Erythroblast (primary cell): ENCODE measurements at regions not wholly inside any gene's neighbourhood (a gene's known extent, or its start where the extent isn't known, plus 50 kb on each side); places are given as distances from the start of the nearest gene placed in this dataset.

Experiments
- DNase-seq, 2 experiments: peaks; one replicate each; lab custom pipeline; 2025; lab: John Stamatoyannopoulos, UW
- GATA1 ChIP-seq: IDR thresholded peaks from 2 replicates; pipeline ENCODE4 v1.6.1; 2011; ENCODE audit warnings: low read depth, mild to moderate bottlenecking, control low read depth, low read length, moderate library complexity
- POLR2A ChIP-seq: IDR thresholded peaks from 2 replicates; pipeline ENCODE4 v1.6.1; 2011; ENCODE audit warnings: mild to moderate bottlenecking, low read length

- TF ChIP-seq POLR2A (no peak), GATA1 (no peak)
- no peak for DNase-seq
These were observed 516.7 kb upstream of the B3GALT2 start for GRCh38 chr1:193703121-193703520.

GRCh38 chr1:193701759-193702158 is 515.3 kb upstream of the B3GALT2 start:
- no peak for DNase-seq
- TF ChIP-seq POLR2A = no peak

DNA sequence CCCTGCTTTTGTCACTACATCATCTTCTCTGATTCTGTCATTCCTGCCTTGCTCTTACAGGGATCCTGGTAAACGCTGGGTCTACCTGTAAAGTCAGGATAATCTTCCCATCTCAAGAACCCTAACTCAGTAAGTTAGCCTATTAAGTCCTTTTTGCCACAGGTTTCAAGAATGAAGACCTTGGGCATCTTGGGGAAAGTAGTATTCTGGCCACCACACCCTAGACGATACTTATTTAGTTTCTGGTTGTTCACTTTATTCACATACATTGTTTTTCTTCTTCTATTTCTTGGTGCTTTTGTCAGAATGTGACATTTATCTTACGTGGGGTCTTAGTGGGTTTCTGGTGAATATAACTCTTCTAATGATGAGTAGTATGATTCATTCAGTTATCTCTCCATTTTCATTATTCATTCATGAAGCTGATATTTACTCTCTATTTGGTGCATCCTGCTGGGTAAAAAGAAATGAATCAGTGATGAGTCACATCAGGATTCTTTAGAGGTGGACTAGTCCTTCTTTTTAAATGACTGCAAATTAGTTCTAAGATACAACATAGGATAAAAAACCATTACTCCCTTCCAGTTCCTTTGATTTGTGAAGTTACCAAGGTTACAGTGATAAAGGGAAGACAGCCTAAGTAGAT is 514.4 kb upstream of the B3GALT2 start:
- TF ChIP-seq GATA1 (no peak), POLR2A (no peak)
- DNase-seq = no peak

GRCh38 chr1:193699261-193699660 is 512.8 kb upstream of the B3GALT2 start:
- DNase-seq = no peak
- TF ChIP-seq POLR2A = no peak
- TF ChIP-seq GATA1 = no peak

DNA sequence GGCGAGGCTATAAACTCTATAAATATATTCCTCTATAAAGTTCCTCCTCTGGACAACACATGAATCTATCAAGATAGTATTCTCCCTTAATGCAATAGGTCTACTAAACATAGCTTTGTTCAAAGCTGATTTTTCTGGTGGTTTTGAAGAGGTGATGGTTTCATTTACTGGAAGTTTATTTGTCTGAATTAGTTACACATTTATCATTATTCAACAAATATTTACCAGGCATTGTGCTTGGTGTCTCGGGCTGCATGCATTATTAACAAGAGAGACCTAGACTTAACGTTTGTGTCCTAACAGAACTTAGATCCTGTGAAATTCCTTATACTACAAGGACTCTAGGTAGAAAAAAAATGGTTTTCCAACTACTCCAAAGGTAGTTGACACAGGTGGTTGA is 511.4 kb upstream of the B3GALT2 start:
- TF ChIP-seq GATA1 (no peak), POLR2A (no peak)
- DNase-seq = no peak

DNA sequence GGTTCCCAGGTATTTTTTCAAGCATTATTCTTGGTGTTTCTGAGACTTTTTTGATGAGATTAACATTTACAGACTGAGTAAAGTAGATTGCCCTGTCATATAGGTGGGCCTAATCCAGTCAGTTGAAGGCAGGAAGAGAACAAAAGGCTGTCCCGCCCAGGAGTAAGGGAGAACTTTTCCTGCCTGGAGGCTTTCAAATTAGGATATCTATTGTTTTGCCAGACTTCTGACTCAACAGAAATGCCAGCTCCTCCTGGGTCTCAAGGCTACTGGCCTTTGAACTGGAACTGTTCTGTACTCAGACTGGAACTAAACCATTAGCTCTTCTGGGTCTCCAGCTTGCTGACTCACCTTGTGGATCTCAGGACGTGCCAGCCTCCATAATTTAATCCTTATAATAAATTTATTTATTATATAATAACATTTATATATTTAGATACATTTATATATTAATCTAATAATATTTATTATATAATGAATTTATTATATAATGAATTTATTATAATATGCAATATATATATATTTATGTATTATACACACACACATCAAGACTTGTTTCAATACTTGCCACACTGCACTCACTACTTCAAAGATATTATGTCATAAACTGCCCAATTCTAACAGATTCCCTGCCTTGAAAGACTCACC is 510.8 kb upstream of the B3GALT2 start:
- TF ChIP-seq GATA1 (no peak), POLR2A (no peak)
- DNase-seq = no peak

- no peak for DNase-seq
These were observed 508.3 kb upstream of the B3GALT2 start for GRCh38 chr1:193694741-193695140.

DNA sequence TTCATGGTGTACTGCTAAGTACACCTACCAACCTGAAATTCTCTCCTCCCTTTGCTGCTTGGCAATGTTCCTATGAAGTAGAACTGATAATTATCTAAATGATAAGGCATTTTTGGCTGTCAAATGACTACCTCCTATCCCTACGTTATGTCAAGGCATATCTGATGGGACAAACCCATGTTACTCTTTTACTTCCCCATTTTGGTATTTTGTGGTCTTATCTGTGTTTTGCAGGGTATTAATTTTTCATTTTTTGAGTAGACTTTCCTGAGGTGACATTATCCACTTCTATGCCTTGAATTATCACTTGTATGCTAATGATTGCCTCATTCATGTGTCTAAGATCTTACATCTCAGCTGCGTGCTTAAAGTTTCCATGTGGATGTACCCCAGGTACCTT is 499.6 kb upstream of the B3GALT2 start:
- TF ChIP-seq POLR2A (no peak), GATA1 (no peak)

More at GRCh38 chr1:193694741-193695140, 508.3 kb upstream of the B3GALT2 start:
- TF ChIP-seq GATA1 (no peak), POLR2A (no peak)

GRCh38 chr1:193681422-193681821 is 495.0 kb upstream of the B3GALT2 start:
- no peak for DNase-seq
- TF ChIP-seq GATA1 (no peak), POLR2A (no peak)

More for the DNA sequence above, 499.6 kb upstream of the B3GALT2 start:
- DNase-seq = peak; percentile 29 to 71

- TF ChIP-seq POLR2A (no peak), GATA1 (no peak)
- DNase-seq = no peak
These were observed 494.5 kb upstream of the B3GALT2 start for GRCh38 chr1:193680924-193681316.

- TF ChIP-seq POLR2A = no peak
- TF ChIP-seq GATA1 = no peak
- no peak for DNase-seq
These were observed 494.0 kb upstream of the B3GALT2 start for GRCh38 chr1:193680247-193680923.

DNA sequence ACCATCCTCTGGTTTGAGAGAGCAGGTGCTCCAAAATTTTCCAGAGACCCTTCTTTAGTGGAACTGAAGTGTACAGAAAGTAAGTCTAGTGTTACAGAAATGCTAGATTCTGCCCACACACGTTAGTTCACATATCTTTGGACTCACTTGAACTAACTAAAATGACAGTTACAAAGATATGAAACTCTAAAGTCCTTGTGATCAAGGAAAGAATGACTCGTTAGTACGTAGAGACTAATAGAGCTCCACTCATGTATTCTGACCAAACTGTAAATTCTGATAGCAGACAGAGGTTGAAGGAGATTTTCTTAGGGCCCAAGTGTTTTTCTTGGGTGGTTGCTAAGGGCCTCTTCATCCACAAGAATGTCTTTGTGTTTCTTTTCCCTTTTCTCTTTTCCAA is 491.5 kb upstream of the B3GALT2 start:
- DNase-seq = no peak
- TF ChIP-seq GATA1 (no peak), POLR2A (peak; percentile 17)

- DNase-seq = no peak
- TF ChIP-seq GATA1 (no peak), POLR2A (no peak)
These were observed 490.7 kb upstream of the B3GALT2 start for GRCh38 chr1:193676996-193677549.

DNA sequence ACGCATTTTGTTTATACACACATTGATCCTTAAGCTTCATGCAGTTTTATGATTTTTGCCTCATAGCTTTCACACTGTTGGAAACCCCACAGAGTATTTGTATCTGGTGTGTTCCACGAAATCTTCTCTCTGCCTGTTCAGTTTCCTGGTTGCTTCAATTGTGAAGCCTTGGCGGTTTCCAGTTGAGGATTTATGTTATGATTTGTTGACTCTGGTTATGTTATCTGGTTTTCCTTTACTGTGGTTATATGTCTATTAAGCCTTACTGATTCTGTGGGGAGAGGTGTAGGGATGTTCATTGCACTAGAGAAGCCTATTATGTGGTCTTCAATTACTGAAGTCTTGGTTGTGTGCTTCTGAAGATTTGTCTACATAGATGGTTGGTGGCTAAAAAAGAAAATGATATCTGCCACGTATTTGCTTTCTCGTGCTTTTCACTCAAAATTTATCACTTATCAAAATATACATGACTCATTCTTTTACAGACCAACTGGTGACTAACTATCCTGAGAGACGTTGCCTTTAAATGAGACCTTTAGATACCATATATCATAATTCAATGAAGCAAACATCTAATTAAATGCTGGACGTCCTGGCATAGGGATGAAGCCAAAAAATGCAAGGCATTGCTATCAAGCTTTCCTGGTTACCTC is 488.0 kb upstream of the B3GALT2 start:
- peak in 1 of 2 experiments; percentile 5 for DNase-seq
- no peak for TF ChIP-seq GATA1
- TF ChIP-seq POLR2A = peak; percentile 31
